Liver (tissue), 3 donors: ENCODE measurements at regions not wholly inside any gene's neighbourhood (a gene's known extent, or its start where the extent isn't known, plus 50 kb on each side); places are given as distances from the start of the nearest gene placed in this dataset.

ENCODE experiments used
- CTCF ChIP-seq: fragments of 150-350 bp; IDR thresholded peaks from 2 replicates; pipeline ENCODE4 v1.5.1; 2017; ENCODE audit warnings: improper control_type of control experiment, low read depth, low read length; ENCODE audit not compliant: missing input control
- TAF1 ChIP-seq: conservative IDR thresholded peaks from 2 replicates; pipeline ENCODE4 v1.6.1; 2016; ENCODE audit warnings: antibody characterized with exemption, mild to moderate bottlenecking
- donor health status: healthy.
- donor health status: healthy.

GRCh38 chr13:19103140-19103539 is 78.5 kb downstream of the TUBA3C start:
- TF ChIP-seq CTCF (no peak), TAF1 (no peak)
